UCSD-AML1 (cell line): ENCODE measurements at regions not wholly inside any gene's neighbourhood (a gene's known extent, or its start where the extent isn't known, plus 50 kb on each side); places are given as distances from the start of the nearest gene placed in this dataset.
A peak's percentile ranks its signal among the peaks of the same experiment; 100 is the strongest.
"Not testable (repeated sequence)": the region's sequence is repeated elsewhere in the genome, so short reads cannot be mapped to it uniquely, and the experiment has no call there.

Source experiments
- DNase-seq: peaks from one replicate; lab custom pipeline; 2025; ENCODE audit not compliant: unreplicated experiment; lab: John Stamatoyannopoulos, UW

GRCh38 chr7:145143685-145144084, 307.8 kb upstream of the TPK1 start:
- DNase-seq, result no peak

DNA sequence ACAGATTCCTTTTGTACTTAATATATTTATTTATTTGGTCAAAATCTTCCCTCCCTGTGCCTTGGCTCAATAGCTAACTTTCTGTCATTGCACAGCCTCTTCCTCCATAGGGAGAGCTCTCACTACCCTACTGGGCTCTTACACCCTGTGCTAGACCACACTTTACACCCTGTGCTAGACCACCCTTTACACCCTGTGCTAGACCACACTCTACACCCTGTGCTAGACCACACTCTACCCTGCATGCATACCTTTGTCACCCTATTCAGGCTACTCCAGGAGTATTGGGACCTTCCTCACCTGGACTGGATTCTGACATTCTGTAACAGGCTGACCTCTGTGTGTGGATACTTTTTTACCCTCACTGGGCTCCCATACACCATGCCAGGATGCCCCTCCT, 298.5 kb upstream of the TPK1 start:
- DNase-seq, result no peak

- no peak for DNase-seq
Observed at GRCh38 chr7:145123502-145123901, 287.6 kb upstream of the TPK1 start.

DNA sequence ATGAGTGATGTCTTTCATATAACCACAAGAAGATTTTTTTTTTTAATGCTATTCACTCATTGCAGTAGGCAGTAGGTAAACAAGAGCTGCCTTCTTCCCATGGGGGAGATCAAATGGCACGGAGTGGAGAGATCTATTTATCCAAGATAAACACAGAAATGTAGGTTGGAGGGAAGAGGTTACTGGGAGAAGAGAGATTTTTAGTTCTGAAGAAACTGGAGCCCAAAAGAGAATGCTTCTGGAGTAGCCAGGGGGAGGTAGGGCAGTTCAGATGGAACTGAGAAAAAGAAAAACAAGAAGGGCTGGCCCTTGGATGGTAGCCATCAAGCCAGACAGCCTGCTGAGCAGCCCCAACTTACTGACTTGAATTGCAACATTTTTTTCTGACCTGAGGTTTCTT, 270.1 kb upstream of the TPK1 start:
- no peak for DNase-seq

- DNase-seq, result no peak
Observed at GRCh38 chr7:145105561-145105960, 269.7 kb upstream of the TPK1 start.

- DNase-seq, result no peak
Observed at GRCh38 chr7:145104400-145104799, 268.5 kb upstream of the TPK1 start.

GRCh38 chr7:145102199-145102598, 266.3 kb upstream of the TPK1 start:
- not testable (repeated sequence) for DNase-seq

- no peak for DNase-seq
Observed at GRCh38 chr7:145092766-145093165, 256.9 kb upstream of the TPK1 start.

DNA sequence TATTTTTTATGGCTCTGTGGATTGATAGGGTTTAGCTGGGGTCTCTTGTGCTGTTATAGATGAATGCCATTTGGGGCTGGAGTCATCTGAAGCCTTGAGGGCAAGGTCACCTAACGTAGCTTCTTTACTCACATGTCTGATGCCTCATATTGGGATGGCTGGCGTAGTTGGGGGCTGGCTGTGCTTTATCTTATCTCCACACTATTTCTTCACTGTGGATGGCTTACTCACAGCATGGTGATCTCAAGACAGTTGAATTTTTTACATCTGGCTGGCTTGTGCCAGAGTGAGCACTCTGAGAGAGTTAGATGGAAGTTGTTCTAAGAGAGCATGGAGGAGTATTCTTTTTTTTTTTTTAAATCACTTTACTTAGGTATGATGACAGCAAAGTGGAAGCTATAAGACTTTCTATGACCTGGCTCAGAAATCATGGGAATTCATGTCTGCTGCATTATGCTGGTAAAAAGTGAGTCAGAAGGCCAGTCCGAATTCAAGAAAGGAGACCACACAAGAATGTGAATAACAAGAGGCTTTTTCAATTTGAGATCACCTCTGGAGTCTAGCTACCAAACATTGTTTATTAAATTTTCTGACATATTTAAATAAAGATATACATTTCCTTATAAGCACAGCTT, 252.4 kb upstream of the TPK1 start:
- no peak for DNase-seq

- no peak for DNase-seq
Observed at GRCh38 chr7:145082366-145083161, 246.7 kb upstream of the TPK1 start.

DNA sequence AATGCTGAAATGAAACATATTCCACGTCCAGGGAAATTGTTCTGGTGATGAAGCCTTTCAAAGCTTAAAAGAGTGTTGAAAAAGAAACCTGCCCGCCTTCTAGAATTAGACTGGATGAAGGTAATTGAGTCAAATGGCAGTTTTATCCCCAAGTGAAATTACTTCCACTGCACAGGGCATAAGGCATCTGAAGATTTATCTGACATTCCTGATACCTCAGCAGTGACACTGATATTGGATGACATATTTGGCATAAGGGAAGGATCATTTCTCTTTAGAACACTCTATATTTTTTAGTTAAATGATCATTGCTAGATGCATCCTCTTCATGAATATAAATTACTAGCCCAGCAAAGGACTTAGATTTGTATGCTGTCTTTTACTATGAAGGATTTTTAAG, 229.6 kb upstream of the TPK1 start:
- no peak for DNase-seq

DNA sequence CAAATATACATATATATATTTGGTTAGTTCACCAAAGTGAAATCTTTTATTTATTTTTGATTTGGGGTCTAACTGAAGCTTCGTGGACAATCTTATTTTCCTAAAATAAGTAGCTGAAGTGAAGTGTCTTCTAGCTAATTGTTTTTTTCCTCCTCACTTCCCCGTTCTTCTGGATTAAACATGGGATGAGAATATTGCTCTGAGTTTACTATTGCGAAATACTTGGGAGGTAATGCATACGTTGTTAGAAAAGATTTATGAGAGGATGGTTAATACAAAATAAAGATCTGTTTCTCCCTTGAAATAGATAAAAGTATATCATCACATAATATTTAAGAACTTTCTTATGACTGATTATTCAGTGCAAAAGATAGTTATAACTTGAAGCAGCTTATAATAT, 228.3 kb upstream of the TPK1 start:
- no peak for DNase-seq

DNA sequence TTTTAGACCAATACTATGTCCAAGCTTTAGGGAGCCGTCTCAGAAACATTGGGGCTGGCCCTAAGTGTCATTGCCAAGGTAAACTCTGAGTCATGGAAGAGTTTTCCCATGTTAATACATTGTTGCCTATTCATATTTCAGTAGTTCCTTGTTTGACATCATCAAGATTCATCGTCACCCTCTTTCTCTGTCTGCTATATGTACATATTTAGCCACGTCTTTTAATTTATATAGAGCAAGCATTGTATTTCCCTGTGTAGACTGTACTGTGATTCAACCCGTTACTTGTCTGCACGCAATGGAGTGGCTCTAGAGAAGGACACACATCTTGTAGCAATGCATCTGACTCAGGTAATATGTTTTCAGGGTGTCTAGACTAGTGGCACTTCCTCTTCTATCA, 217.9 kb upstream of the TPK1 start:
- DNase-seq, result no peak

DNA sequence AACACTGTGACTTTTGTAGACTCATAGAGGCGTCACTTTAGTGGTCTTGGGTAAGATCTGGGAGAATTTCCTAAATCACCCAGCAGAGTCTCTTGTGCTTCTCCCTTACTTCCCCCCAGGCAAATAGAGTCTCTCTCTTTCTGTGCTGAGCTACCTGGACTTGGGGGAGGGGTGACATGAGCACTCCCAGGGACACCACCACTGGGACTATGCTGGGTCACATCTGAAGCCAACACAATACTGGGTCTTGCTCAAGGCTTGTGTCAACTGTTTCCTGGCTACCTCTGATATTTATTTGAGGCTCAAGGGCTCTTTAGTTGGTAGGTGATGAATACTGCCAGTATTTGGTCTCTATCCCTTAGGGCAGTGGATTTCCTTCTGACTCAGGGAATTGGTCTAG, 214.6 kb upstream of the TPK1 start:
- DNase-seq, result no peak

DNA sequence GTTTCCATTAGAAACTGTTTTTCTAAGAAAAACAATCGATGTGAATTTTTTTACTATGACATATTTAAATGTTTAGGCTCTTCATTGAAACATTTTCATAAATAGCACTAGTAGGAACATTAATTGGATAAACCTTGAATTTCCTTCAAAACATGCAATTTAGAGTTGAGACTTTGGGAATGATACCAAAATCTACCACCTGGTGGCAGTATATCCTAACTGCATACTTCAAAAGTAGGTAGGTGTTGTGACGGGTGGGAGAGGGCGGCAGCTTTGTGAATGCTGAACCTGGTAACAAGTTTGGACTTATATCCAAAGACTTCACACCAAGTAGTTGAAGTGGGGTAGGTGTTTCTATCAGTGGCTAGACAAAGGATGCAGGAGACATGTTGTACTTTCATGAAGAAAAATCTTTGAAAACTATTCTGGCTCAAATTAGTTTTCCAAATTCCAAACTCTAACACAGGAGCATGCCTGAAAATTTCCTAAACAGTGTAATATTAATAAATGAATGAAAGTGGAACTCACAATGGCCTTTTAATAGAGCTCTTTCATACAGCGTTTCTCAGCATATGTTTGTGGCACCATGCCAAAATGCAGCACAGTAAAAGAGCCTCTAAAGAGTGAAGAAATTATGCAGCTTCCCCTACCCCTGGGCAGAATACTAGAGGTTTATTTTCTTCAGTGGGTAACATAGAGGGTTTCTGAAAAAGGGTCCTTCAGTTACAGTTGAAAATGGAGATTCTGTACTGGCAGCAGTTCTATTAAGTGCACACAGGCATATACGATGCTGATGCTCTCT, 201.0 kb upstream of the TPK1 start:
- peak; percentile 2 for DNase-seq

DNA sequence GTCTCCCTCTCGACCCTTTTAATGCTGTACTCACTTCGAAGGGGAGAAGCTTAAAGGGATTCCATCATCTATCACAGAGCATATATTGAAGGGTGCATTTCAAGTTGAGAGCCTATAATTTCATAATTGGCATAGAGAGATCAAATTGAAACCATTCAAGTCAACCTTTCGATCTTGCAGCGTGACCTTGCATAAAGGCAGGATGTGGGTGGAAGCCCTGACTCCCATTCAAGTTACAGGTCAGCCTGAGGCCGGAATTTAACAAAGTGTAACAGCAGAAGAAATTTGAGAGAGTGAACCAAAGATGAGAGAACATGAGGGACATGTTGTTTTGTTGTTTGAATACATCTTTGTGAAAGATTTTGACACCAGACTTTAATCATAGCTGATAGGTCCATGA, 195.3 kb upstream of the TPK1 start:
- no peak for DNase-seq

- DNase-seq, result no peak
Observed at GRCh38 chr7:145030754-145031153, 194.9 kb upstream of the TPK1 start.

DNA sequence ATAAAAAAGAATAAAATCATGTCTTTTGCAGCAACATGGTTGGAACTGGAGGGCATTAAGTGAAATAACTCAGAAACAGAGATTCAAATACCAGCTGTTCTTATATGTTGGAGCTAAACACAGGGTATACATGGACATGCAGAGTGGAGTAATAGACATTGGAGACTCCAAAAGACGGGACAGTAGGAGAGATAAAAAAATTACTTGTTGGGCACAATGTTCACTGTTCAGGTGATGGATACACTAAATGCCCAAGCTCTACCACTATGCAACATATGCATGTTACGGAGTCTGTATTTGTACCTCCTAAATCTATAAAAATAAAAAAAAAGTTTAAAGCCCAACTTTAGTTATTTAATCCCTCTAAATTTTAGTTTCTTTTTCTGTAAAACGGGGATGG, 184.6 kb upstream of the TPK1 start:
- DNase-seq, result no peak

DNA sequence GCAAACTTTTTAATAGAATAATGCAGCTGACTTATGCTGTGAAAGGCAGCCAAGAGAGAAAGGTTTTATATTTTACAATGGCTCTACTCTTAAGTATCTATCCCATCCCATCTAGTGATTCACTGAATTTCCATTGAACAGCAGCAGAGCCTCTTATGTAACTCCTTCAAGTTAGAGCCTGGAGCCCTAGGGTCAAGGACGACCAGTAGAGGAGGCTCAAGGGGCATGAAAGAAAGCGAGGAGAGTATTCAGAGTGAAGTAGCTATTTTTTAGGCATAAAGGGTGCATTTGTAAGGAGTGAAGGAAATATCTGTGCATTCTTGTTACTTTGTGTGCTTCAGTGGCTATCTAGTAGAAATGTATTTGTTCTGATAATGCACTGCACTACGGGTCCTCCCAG, 180.2 kb upstream of the TPK1 start:
- no peak for DNase-seq

DNA sequence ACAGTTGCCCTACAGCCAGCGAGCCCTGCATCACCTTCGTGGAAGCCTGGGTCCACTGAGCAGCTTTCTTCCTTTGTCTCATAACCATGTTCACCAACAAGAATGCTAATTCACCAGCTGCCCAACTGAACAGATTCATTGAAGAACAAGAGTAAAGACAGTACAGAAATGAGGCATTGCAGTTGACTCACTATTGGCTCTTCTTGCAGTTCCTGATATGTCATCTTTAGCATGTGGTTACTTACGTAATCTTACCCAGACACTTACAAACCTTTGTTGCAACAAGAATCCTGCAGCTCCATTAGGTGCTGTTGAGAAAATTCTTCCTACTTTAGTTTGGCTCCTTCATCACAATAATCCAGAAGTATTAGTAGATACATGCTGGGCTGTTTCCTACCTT, 174.0 kb upstream of the TPK1 start:
- no peak for DNase-seq

GRCh38 chr7:145005601-145006000, 169.7 kb upstream of the TPK1 start:
- no peak for DNase-seq

- no peak for DNase-seq
Observed at GRCh38 chr7:144997512-144997911, 161.7 kb upstream of the TPK1 start.
